T-helper 2 cell treated with Interferon-gamma antibody and Interleukin-4, amounts not matched to agents 5 μg/mL and 100 μg/mL, for 36 hours (primary cell): ENCODE measurements at regions not wholly inside any gene's neighbourhood (a gene's known extent, or its start where the extent isn't known, plus 50 kb on each side); places are given as distances from the start of the nearest gene placed in this dataset.

Experiments
- DNase-seq: peaks from one replicate; pipeline ENCODE4 v3.0.0; 2021; ENCODE audit warnings: low spot score
- H3K27ac Mint-ChIP-seq: one replicate; pipeline ENCODE4 v1.8.0; 2021; ENCODE audit warnings: mild to moderate bottlenecking, mixed read lengths
- H3K27me3 Mint-ChIP-seq: one replicate; pipeline ENCODE4 v1.8.0; 2021; ENCODE audit warnings: low read depth, mixed read lengths
- H3K36me3 Mint-ChIP-seq: one replicate; pipeline ENCODE4 v1.8.0; 2021; ENCODE audit warnings: low read depth, mixed read lengths
- H3K4me1 Mint-ChIP-seq: one replicate; pipeline ENCODE4 v1.8.0; 2021; ENCODE audit warnings: low read depth, mixed read lengths
- H3K4me3 Mint-ChIP-seq: one replicate; pipeline ENCODE4 v1.8.0; 2022; ENCODE audit warnings: mild to moderate bottlenecking, moderate library complexity, mixed read lengths
- H3K9me3 Mint-ChIP-seq: one replicate; pipeline ENCODE4 v1.8.0; 2021; ENCODE audit warnings: mixed read lengths

GRCh38 chr1:116262207-116262994 lies 110.6 kb upstream of the ATP1A1 start:
- Mint-ChIP-seq H3K4me3 (no peak overlapping the region), H3K27ac (no peak overlapping the region), H3K27me3 (no peaks in the 10 kb centered on the region), H3K36me3 (no peaks in the 10 kb centered on the region), H3K4me1 (peaks cover 6% of the 10 kb centered on the region), H3K9me3 (no peaks in the 10 kb centered on the region)
- no peak for DNase-seq

GRCh38 chr1:116262995-116263385 lies 110.1 kb upstream of the ATP1A1 start:
- DNase-seq: no peak
- peaks cover 5% of the 10 kb centered on the region for H3K4me1 Mint-ChIP-seq
- H3K36me3 Mint-ChIP-seq: no peaks in the 10 kb centered on the region
- no peaks in the 10 kb centered on the region for H3K27me3 Mint-ChIP-seq
- H3K9me3 Mint-ChIP-seq: no peaks in the 10 kb centered on the region
- no peak overlapping the region for H3K27ac Mint-ChIP-seq
- no peak overlapping the region for H3K4me3 Mint-ChIP-seq

- no peaks in the 10 kb centered on the region for H3K4me1 Mint-ChIP-seq
- H3K36me3 Mint-ChIP-seq: no peaks in the 10 kb centered on the region
- no peak overlapping the region for H3K27ac Mint-ChIP-seq
- no peak for DNase-seq
- H3K4me3 Mint-ChIP-seq: no peak overlapping the region
- no peaks in the 10 kb centered on the region for H3K9me3 Mint-ChIP-seq
- H3K27me3 Mint-ChIP-seq: no peaks in the 10 kb centered on the region
Measured at GRCh38 chr1:116265931-116266863, 106.8 kb upstream of the ATP1A1 start.

GRCh38 chr1:116266864-116267212 lies 106.2 kb upstream of the ATP1A1 start:
- Mint-ChIP-seq H3K9me3 (no peaks in the 10 kb centered on the region), H3K27me3 (peaks cover 3% of the 10 kb centered on the region), H3K27ac (no peak overlapping the region), H3K4me1 (no peaks in the 10 kb centered on the region), H3K4me3 (no peak overlapping the region), H3K36me3 (no peaks in the 10 kb centered on the region)
- no peak for DNase-seq

- H3K27ac Mint-ChIP-seq: no peak overlapping the region
Measured at GRCh38 chr1:116268211-116268610, 104.8 kb upstream of the ATP1A1 start.

GRCh38 chr1:116270316-116271057 lies 102.6 kb upstream of the ATP1A1 start:
- Mint-ChIP-seq H3K4me3 (no peak overlapping the region), H3K36me3 (no peaks in the 10 kb centered on the region), H3K27ac (no peak overlapping the region), H3K9me3 (no peaks in the 10 kb centered on the region), H3K27me3 (peaks cover 3% of the 10 kb centered on the region), H3K4me1 (no peaks in the 10 kb centered on the region)
- no peak for DNase-seq

More at GRCh38 chr1:116268211-116268610, 104.8 kb upstream of the ATP1A1 start:
- Mint-ChIP-seq H3K36me3 (no peaks in the 10 kb centered on the region), H3K27me3 (peaks cover 3% of the 10 kb centered on the region), H3K9me3 (no peaks in the 10 kb centered on the region), H3K4me3 (no peak overlapping the region), H3K4me1 (no peaks in the 10 kb centered on the region)
- DNase-seq: no peak

- no peaks in the 10 kb centered on the region for H3K36me3 Mint-ChIP-seq
- no peaks in the 10 kb centered on the region for H3K4me1 Mint-ChIP-seq
- no peak overlapping the region for H3K4me3 Mint-ChIP-seq
- peaks cover 3% of the 10 kb centered on the region for H3K27me3 Mint-ChIP-seq
- DNase-seq: no peak
- H3K27ac Mint-ChIP-seq: no peak overlapping the region
- H3K9me3 Mint-ChIP-seq: no peaks in the 10 kb centered on the region
Measured at GRCh38 chr1:116273042-116273783, 99.8 kb upstream of the ATP1A1 start.

GRCh38 chr1:116276532-116276931 lies 96.5 kb upstream of the ATP1A1 start:
- peaks cover 13% of the 10 kb centered on the region for H3K27me3 Mint-ChIP-seq
- H3K27ac Mint-ChIP-seq: no peak overlapping the region
- H3K4me3 Mint-ChIP-seq: no peak overlapping the region
- no peak for DNase-seq
- no peaks in the 10 kb centered on the region for H3K9me3 Mint-ChIP-seq
- no peaks in the 10 kb centered on the region for H3K36me3 Mint-ChIP-seq
- no peaks in the 10 kb centered on the region for H3K4me1 Mint-ChIP-seq

- no peaks in the 10 kb centered on the region for H3K9me3 Mint-ChIP-seq
- no peaks in the 10 kb centered on the region for H3K4me1 Mint-ChIP-seq
- H3K27ac Mint-ChIP-seq: no peak overlapping the region
- no peak overlapping the region for H3K4me3 Mint-ChIP-seq
- DNase-seq: no peak
- peaks cover 18% of the 10 kb centered on the region for H3K27me3 Mint-ChIP-seq
- H3K36me3 Mint-ChIP-seq: no peaks in the 10 kb centered on the region
Measured at GRCh38 chr1:116277840-116278540, 95.1 kb upstream of the ATP1A1 start.

- Mint-ChIP-seq H3K27ac (no peak overlapping the region), H3K9me3 (no peaks in the 10 kb centered on the region), H3K4me1 (no peaks in the 10 kb centered on the region), H3K36me3 (no peaks in the 10 kb centered on the region), H3K4me3 (no peak overlapping the region), H3K27me3 (peaks cover 21% of the 10 kb centered on the region)
- no peak for DNase-seq
Measured at GRCh38 chr1:116278541-116278866, 94.5 kb upstream of the ATP1A1 start.

- no peaks in the 10 kb centered on the region for H3K9me3 Mint-ChIP-seq
- DNase-seq: no peak
- H3K36me3 Mint-ChIP-seq: no peaks in the 10 kb centered on the region
- H3K27ac Mint-ChIP-seq: no peak overlapping the region
- H3K27me3 Mint-ChIP-seq: peaks cover 25% of the 10 kb centered on the region
- no peak overlapping the region for H3K4me3 Mint-ChIP-seq
- no peaks in the 10 kb centered on the region for H3K4me1 Mint-ChIP-seq
Measured at GRCh38 chr1:116279715-116280114, 93.3 kb upstream of the ATP1A1 start.

GRCh38 chr1:116284819-116285390 lies 88.1 kb upstream of the ATP1A1 start:
- Mint-ChIP-seq H3K27me3 (peaks cover 25% of the 10 kb centered on the region), H3K27ac (no peak overlapping the region)
- DNase-seq: no peak

GRCh38 chr1:116286541-116286971 lies 86.5 kb upstream of the ATP1A1 start:
- Mint-ChIP-seq H3K4me1 (no peaks in the 10 kb centered on the region), H3K9me3 (no peaks in the 10 kb centered on the region), H3K27me3 (peaks cover 22% of the 10 kb centered on the region), H3K27ac (no peak overlapping the region), H3K4me3 (no peak overlapping the region), H3K36me3 (no peaks in the 10 kb centered on the region)
- DNase-seq: no peak

More at GRCh38 chr1:116284819-116285390, 88.1 kb upstream of the ATP1A1 start:
- H3K36me3 Mint-ChIP-seq: no peaks in the 10 kb centered on the region
- H3K4me1 Mint-ChIP-seq: no peaks in the 10 kb centered on the region
- no peak overlapping the region for H3K4me3 Mint-ChIP-seq
- no peaks in the 10 kb centered on the region for H3K9me3 Mint-ChIP-seq
